ENCODE measurements at regions not wholly inside any gene's neighbourhood (a gene's known extent, or its start where the extent isn't known, plus 50 kb on each side); places are given as distances from the start of the nearest gene placed in this dataset.

GRCh38 chr9:87149799-87150198 lies 202.5 kb upstream of the GAS1 start:
- no peak overlapping the region for H3K4me3 Mint-ChIP-seq
- peaks cover 18% of the 10 kb centered on the region for H3K27me3 Mint-ChIP-seq (ENCODE audit: low read depth)
- DNase-seq (ENCODE audit: low spot score): no peak
- H3K36me3 Mint-ChIP-seq (ENCODE audit: low read depth): no peaks in the 10 kb centered on the region
- no peak overlapping the region for H3K27ac Mint-ChIP-seq
- H3K4me1 Mint-ChIP-seq (ENCODE audit: low read depth): no peaks in the 10 kb centered on the region
- H3K9me3 Mint-ChIP-seq: no peaks in the 10 kb centered on the region

DNA sequence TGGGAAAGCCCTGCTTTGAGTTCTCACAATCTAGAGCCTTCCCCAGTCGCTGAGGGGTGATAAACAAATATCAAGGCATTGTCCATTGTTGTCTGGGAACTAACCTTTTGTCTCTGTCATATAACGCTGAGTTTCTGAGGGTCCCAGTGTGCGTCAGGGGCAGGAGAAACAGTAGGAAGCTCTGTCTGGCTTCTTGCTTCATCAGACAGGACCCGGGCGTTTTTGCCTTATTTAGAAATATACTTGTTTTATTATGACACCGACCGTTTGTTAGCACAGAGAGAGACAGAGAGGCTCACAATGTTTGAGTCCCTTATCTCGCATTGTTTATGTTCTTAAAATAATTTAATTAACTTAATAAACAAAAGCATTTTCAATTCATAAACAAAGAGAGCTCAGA lies 204.9 kb upstream of the GAS1 start:
- no peaks in the 10 kb centered on the region for H3K9me3 Mint-ChIP-seq
- no peak overlapping the region for H3K4me3 Mint-ChIP-seq
- H3K36me3 Mint-ChIP-seq (ENCODE audit: low read depth): no peaks in the 10 kb centered on the region
- H3K27ac Mint-ChIP-seq: no peak overlapping the region
- DNase-seq (ENCODE audit: low spot score): no peak
- H3K4me1 Mint-ChIP-seq (ENCODE audit: low read depth): no peaks in the 10 kb centered on the region
- H3K27me3 Mint-ChIP-seq (ENCODE audit: low read depth): peaks cover 13% of the 10 kb centered on the region

GRCh38 chr9:87156247-87156646 lies 208.9 kb upstream of the GAS1 start:
- H3K27me3 Mint-ChIP-seq (ENCODE audit: low read depth): no peaks in the 10 kb centered on the region
- no peak overlapping the region for H3K4me3 Mint-ChIP-seq
- DNase-seq (ENCODE audit: low spot score): no peak
- no peaks in the 10 kb centered on the region for H3K4me1 Mint-ChIP-seq (ENCODE audit: low read depth)
- no peaks in the 10 kb centered on the region for H3K9me3 Mint-ChIP-seq
- no peaks in the 10 kb centered on the region for H3K36me3 Mint-ChIP-seq (ENCODE audit: low read depth)
- H3K27ac Mint-ChIP-seq: no peak overlapping the region

DNA sequence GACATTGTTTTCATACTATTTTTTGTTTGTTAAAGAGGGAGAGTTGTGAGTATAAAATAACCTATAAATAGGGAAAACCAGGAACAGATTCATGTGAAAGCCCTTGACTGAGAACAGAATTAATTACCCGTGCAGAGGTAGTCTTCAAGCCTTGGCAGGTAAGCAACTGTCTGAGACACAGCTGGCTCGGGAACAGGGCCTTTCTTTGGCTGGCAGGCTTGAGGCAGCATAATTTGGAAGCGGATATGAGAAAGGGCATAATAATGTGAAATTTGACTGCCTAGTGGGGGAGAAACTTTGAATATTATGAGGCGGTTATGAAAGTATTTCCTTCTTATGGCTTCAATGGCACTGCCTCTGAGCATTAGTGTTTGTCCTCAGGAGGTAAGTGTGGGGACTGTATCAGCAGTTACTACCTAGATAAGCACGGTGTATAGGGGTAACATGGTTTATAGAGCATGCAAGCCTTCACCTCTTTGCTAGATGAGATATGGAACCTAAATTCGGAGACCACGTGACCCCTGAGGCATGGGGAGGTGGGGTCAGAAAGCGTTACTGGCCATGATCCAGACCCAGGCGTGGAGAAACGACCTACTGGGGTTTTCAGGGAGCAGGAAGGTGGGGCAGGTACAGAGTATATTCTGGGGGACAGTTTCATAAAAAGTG lies 210.2 kb upstream of the GAS1 start:
- H3K27me3 Mint-ChIP-seq (ENCODE audit: low read depth): no peaks in the 10 kb centered on the region
- H3K36me3 Mint-ChIP-seq (ENCODE audit: low read depth): no peaks in the 10 kb centered on the region
- no peak overlapping the region for H3K27ac Mint-ChIP-seq
- H3K9me3 Mint-ChIP-seq: no peaks in the 10 kb centered on the region
- H3K4me3 Mint-ChIP-seq: no peak overlapping the region
- no peak for DNase-seq (ENCODE audit: low spot score)
- no peaks in the 10 kb centered on the region for H3K4me1 Mint-ChIP-seq (ENCODE audit: low read depth)

- Mint-ChIP-seq H3K27ac (no peak overlapping the region), H3K36me3 (ENCODE audit: low read depth) (no peaks in the 10 kb centered on the region), H3K9me3 (no peaks in the 10 kb centered on the region), H3K27me3 (ENCODE audit: low read depth) (no peaks in the 10 kb centered on the region), H3K4me1 (ENCODE audit: low read depth) (no peaks in the 10 kb centered on the region), H3K4me3 (no peak overlapping the region)
- DNase-seq (ENCODE audit: low spot score): no peak
Measured at GRCh38 chr9:87158765-87159164, 211.5 kb upstream of the GAS1 start.

GRCh38 chr9:87160148-87161102 lies 213.1 kb upstream of the GAS1 start:
- no peaks in the 10 kb centered on the region for H3K36me3 Mint-ChIP-seq (ENCODE audit: low read depth)
- no peaks in the 10 kb centered on the region for H3K9me3 Mint-ChIP-seq
- no peaks in the 10 kb centered on the region for H3K27me3 Mint-ChIP-seq (ENCODE audit: low read depth)
- no peak overlapping the region for H3K4me3 Mint-ChIP-seq
- DNase-seq (ENCODE audit: low spot score): no peak
- H3K4me1 Mint-ChIP-seq (ENCODE audit: low read depth): no peaks in the 10 kb centered on the region
- no peak overlapping the region for H3K27ac Mint-ChIP-seq

DNA sequence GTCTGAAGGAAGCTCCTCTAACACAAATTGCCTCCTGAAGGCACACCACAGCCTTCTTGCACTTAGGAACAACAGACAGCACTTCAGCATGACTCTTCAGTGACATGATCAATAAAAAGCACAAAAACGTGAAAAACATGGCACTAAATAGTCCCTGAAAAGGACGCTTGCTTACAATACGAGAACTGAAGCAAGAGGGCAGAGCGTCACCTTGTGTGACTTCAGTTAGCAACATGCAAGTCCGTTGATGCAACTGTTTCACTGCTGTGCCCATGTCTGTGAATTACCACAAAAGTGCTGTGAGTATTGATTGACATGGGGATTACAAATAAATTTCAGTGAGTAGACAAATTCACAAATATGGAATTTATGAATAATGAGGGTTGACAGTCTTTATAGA lies 219.9 kb upstream of the GAS1 start:
- H3K27me3 Mint-ChIP-seq (ENCODE audit: low read depth): no peaks in the 10 kb centered on the region
- H3K27ac Mint-ChIP-seq: no peak overlapping the region
- no peaks in the 10 kb centered on the region for H3K9me3 Mint-ChIP-seq
- H3K4me3 Mint-ChIP-seq: no peak overlapping the region
- no peaks in the 10 kb centered on the region for H3K36me3 Mint-ChIP-seq (ENCODE audit: low read depth)
- no peak for DNase-seq (ENCODE audit: low spot score)
- H3K4me1 Mint-ChIP-seq (ENCODE audit: low read depth): no peaks in the 10 kb centered on the region

DNA sequence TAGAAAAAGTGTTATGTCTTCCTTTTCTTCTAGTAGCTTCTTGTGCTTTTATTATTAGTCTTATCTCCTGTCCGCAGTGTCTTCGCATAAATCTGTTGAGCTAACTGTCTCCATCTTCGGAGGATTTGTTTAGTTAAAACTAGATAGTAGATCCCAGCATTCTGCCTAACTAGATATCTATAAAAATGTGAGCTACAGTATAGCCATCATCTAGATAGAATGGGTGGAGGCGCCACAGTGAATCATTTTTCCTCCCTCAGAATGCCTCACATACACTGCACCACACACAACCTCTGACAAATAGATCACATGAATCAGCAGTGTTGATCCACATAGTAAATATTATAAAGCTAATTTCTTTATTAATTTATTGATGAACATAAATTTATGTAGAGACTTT lies 220.3 kb upstream of the GAS1 start:
- Mint-ChIP-seq H3K9me3 (no peaks in the 10 kb centered on the region), H3K36me3 (ENCODE audit: low read depth) (no peaks in the 10 kb centered on the region), H3K4me3 (no peak overlapping the region), H3K4me1 (ENCODE audit: low read depth) (no peaks in the 10 kb centered on the region), H3K27me3 (ENCODE audit: low read depth) (no peaks in the 10 kb centered on the region), H3K27ac (no peak overlapping the region)
- DNase-seq (ENCODE audit: low spot score): no peak

GRCh38 chr9:87178302-87178701 lies 231.0 kb upstream of the GAS1 start:
- no peaks in the 10 kb centered on the region for H3K9me3 Mint-ChIP-seq
- no peak overlapping the region for H3K27ac Mint-ChIP-seq
- H3K4me3 Mint-ChIP-seq: no peak overlapping the region
- H3K4me1 Mint-ChIP-seq (ENCODE audit: low read depth): no peaks in the 10 kb centered on the region
- no peak for DNase-seq (ENCODE audit: low spot score)
- no peaks in the 10 kb centered on the region for H3K36me3 Mint-ChIP-seq (ENCODE audit: low read depth)
- no peaks in the 10 kb centered on the region for H3K27me3 Mint-ChIP-seq (ENCODE audit: low read depth)

- no peaks in the 10 kb centered on the region for H3K4me1 Mint-ChIP-seq (ENCODE audit: low read depth)
- H3K27me3 Mint-ChIP-seq (ENCODE audit: low read depth): no peaks in the 10 kb centered on the region
- H3K36me3 Mint-ChIP-seq (ENCODE audit: low read depth): no peaks in the 10 kb centered on the region
- H3K9me3 Mint-ChIP-seq: no peaks in the 10 kb centered on the region
- no peak overlapping the region for H3K27ac Mint-ChIP-seq
- no peak overlapping the region for H3K4me3 Mint-ChIP-seq
- no peak for DNase-seq (ENCODE audit: low spot score)
Measured at GRCh38 chr9:87179553-87180340, 232.4 kb upstream of the GAS1 start.

DNA sequence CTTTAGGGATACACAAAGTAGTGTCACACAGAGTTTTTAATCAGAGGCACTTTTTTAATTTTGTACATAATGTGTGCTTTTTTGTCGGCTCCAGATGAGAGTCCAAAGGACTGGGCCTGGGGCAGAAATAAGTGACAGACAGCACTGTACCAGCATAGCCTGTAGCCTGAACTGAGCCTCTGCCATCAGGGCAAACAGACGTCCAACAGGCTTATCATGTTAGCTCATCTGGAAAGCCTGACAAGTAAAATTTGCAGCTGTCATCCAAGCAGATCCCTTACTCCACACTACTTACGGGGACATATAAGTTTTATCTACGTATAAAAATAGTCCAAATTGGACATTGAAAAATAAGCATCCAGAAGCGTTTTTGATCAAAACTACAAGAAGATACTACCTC lies 233.1 kb upstream of the GAS1 start:
- Mint-ChIP-seq H3K9me3 (no peaks in the 10 kb centered on the region), H3K4me1 (ENCODE audit: low read depth) (no peaks in the 10 kb centered on the region), H3K27ac (no peak overlapping the region), H3K36me3 (ENCODE audit: low read depth) (no peaks in the 10 kb centered on the region), H3K4me3 (no peak overlapping the region), H3K27me3 (ENCODE audit: low read depth) (no peaks in the 10 kb centered on the region)
- DNase-seq (ENCODE audit: low spot score): no peak

- Mint-ChIP-seq H3K4me1 (ENCODE audit: low read depth) (no peaks in the 10 kb centered on the region), H3K36me3 (ENCODE audit: low read depth) (no peaks in the 10 kb centered on the region), H3K4me3 (no peak overlapping the region), H3K27me3 (ENCODE audit: low read depth) (no peaks in the 10 kb centered on the region), H3K9me3 (no peaks in the 10 kb centered on the region), H3K27ac (no peak overlapping the region)
- no peak for DNase-seq (ENCODE audit: low spot score)
Measured at GRCh38 chr9:87180841-87181240, 233.5 kb upstream of the GAS1 start.

GRCh38 chr9:87181670-87182069 lies 234.4 kb upstream of the GAS1 start:
- no peak overlapping the region for H3K4me3 Mint-ChIP-seq
- no peaks in the 10 kb centered on the region for H3K36me3 Mint-ChIP-seq (ENCODE audit: low read depth)
- no peaks in the 10 kb centered on the region for H3K9me3 Mint-ChIP-seq
- no peak for DNase-seq (ENCODE audit: low spot score)
- no peaks in the 10 kb centered on the region for H3K27me3 Mint-ChIP-seq (ENCODE audit: low read depth)
- H3K27ac Mint-ChIP-seq: no peak overlapping the region
- no peaks in the 10 kb centered on the region for H3K4me1 Mint-ChIP-seq (ENCODE audit: low read depth)

All from T-helper 2 cell treated with Interferon-gamma antibody and Interleukin-4, amounts not matched to agents 5 μg/mL and 100 μg/mL, for 36 hours (primary cell).